ENCODE measurements at regions not wholly inside any gene's neighbourhood (a gene's known extent, or its start where the extent isn't known, plus 50 kb on each side); places are given as distances from the start of the nearest gene placed in this dataset.
A peak's percentile ranks its signal among the peaks of the same experiment; 100 is the strongest.

- no peak for ATAC-seq
- Mint-ChIP-seq H3K9me3 (no peaks in the 10 kb centered on the region), H3K27me3 (peaks cover 4 to 26% (median 16%) of the 10 kb centered on the region in 5 donors), H3K36me3 (no peaks in the 10 kb centered on the region), H3K4me3 (no peak overlapping the region), H3K4me1 (no peaks in the 10 kb centered on the region), H3K27ac (no peak overlapping the region)
- POLR2A ChIA-PET: no interaction called here
- no peak for DNase-seq
These were observed 167.3 kb upstream of the AKIRIN2 start for GRCh38 chr6:87869064-87869905.

- H3K4me1 Mint-ChIP-seq: no peaks in the 10 kb centered on the region
- H3K27ac Mint-ChIP-seq: no peak overlapping the region
- peaks cover 0 to 10% (median 0%) of the 10 kb centered on the region in 3 donors for H3K36me3 Mint-ChIP-seq
- POLR2A ChIA-PET: no interaction called here
- no peak for ATAC-seq
- H3K27me3 Mint-ChIP-seq: peaks cover 0 to 11% (median 1%) of the 10 kb centered on the region in 5 donors
- peaks cover 0 to 7% (median 1%) of the 10 kb centered on the region in 9 donors for H3K9me3 Mint-ChIP-seq
- DNase-seq: no peak
- H3K4me3 Mint-ChIP-seq: no peak overlapping the region
These were observed 158.9 kb upstream of the AKIRIN2 start for GRCh38 chr6:87860902-87861301.

GRCh38 chr6:87858440-87858839 lies 156.4 kb upstream of the AKIRIN2 start:
- H3K9me3 Mint-ChIP-seq: peaks cover 0 to 7% (median 1%) of the 10 kb centered on the region in 9 donors
- no peaks in the 10 kb centered on the region for H3K4me1 Mint-ChIP-seq
- H3K27ac Mint-ChIP-seq: no peak overlapping the region
- H3K4me3 Mint-ChIP-seq: no peak overlapping the region
- peaks cover 0 to 4% (median 1%) of the 10 kb centered on the region in 5 donors for H3K27me3 Mint-ChIP-seq
- ATAC-seq (no peak), DNase-seq (no peak)
- POLR2A ChIA-PET: no interaction called here
- peaks cover 0 to 10% (median 0%) of the 10 kb centered on the region in 3 donors for H3K36me3 Mint-ChIP-seq

- Mint-ChIP-seq H3K4me3 (no peak overlapping the region), H3K27me3 (peaks cover 0 to 7% (median 2%) of the 10 kb centered on the region in 5 donors), H3K9me3 (no peaks in the 10 kb centered on the region), H3K4me1 (no peaks in the 10 kb centered on the region), H3K27ac (no peak overlapping the region), H3K36me3 (no peaks in the 10 kb centered on the region)
- no peak for ATAC-seq
- DNase-seq: no peak
- POLR2A ChIA-PET: no interaction called here
These were observed 149.8 kb upstream of the AKIRIN2 start for GRCh38 chr6:87851674-87852299.

- H3K27me3 Mint-ChIP-seq: peaks cover 0 to 14% (median 10%) of the 10 kb centered on the region in 5 donors
- POLR2A ChIA-PET: no interaction called here
These were observed 146.6 kb upstream of the AKIRIN2 start for GRCh38 chr6:87848616-87849015.

GRCh38 chr6:87847830-87848210 lies 145.8 kb upstream of the AKIRIN2 start:
- DNase-seq (no peak), ATAC-seq (no peak)
- Mint-ChIP-seq H3K36me3 (no peaks in the 10 kb centered on the region), H3K4me1 (no peaks in the 10 kb centered on the region), H3K9me3 (no peaks in the 10 kb centered on the region), H3K27ac (no peak overlapping the region), H3K4me3 (no peak overlapping the region), H3K27me3 (peaks cover 0 to 16% (median 10%) of the 10 kb centered on the region in 5 donors)
- POLR2A ChIA-PET: no interaction called here

More at GRCh38 chr6:87848616-87849015, 146.6 kb upstream of the AKIRIN2 start:
- Mint-ChIP-seq H3K36me3 (no peaks in the 10 kb centered on the region), H3K27ac (no peak overlapping the region), H3K9me3 (no peaks in the 10 kb centered on the region), H3K4me1 (no peaks in the 10 kb centered on the region), H3K4me3 (no peak overlapping the region)
- ATAC-seq (no peak), DNase-seq (no peak)

- Mint-ChIP-seq H3K9me3 (no peaks in the 10 kb centered on the region), H3K27me3 (peaks cover 0 to 16% (median 10%) of the 10 kb centered on the region in 5 donors), H3K27ac (no peak overlapping the region), H3K4me3 (no peak overlapping the region), H3K4me1 (no peaks in the 10 kb centered on the region), H3K36me3 (no peaks in the 10 kb centered on the region)
- no peak for DNase-seq
- POLR2A ChIA-PET: no interaction called here
- ATAC-seq: no peak
These were observed 145.2 kb upstream of the AKIRIN2 start for GRCh38 chr6:87847135-87847829.

- H3K36me3 Mint-ChIP-seq: no peaks in the 10 kb centered on the region
- no peaks in the 10 kb centered on the region for H3K9me3 Mint-ChIP-seq
- DNase-seq: no peak
- no peaks in the 10 kb centered on the region for H3K4me1 Mint-ChIP-seq
- H3K27me3 Mint-ChIP-seq: peaks cover 0 to 19% (median 11%) of the 10 kb centered on the region in 5 donors
- no peak for ATAC-seq
- H3K27ac Mint-ChIP-seq: no peak overlapping the region
- POLR2A ChIA-PET: no interaction called here
- no peak overlapping the region for H3K4me3 Mint-ChIP-seq
These were observed 144.4 kb upstream of the AKIRIN2 start for GRCh38 chr6:87846434-87846833.

- ATAC-seq: no peak
- Mint-ChIP-seq H3K27ac (no peak overlapping the region), H3K9me3 (peaks cover 0 to 9% (median 0%) of the 10 kb centered on the region in 9 donors), H3K4me1 (no peaks in the 10 kb centered on the region), H3K27me3 (peaks cover 0 to 14% (median 11%) of the 10 kb centered on the region in 5 donors), H3K4me3 (no peak overlapping the region), H3K36me3 (no peaks in the 10 kb centered on the region)
- POLR2A ChIA-PET: no interaction called here
- no peak for DNase-seq
These were observed 138.3 kb upstream of the AKIRIN2 start for GRCh38 chr6:87840324-87840723.

GRCh38 chr6:87837876-87838275 lies 135.8 kb upstream of the AKIRIN2 start:
- ATAC-seq: no peak
- H3K9me3 Mint-ChIP-seq: peaks cover 0 to 9% (median 0%) of the 10 kb centered on the region in 9 donors
- POLR2A ChIA-PET: no interaction called here

GRCh38 chr6:87837444-87837843 lies 135.4 kb upstream of the AKIRIN2 start:
- POLR2A ChIA-PET: no interaction called here

More at GRCh38 chr6:87837876-87838275, 135.8 kb upstream of the AKIRIN2 start:
- no peaks in the 10 kb centered on the region for H3K36me3 Mint-ChIP-seq
- no peaks in the 10 kb centered on the region for H3K4me1 Mint-ChIP-seq
- no peak for DNase-seq
- H3K4me3 Mint-ChIP-seq: no peak overlapping the region
- no peak overlapping the region for H3K27ac Mint-ChIP-seq
- peaks cover 0 to 9% (median 6%) of the 10 kb centered on the region in 5 donors for H3K27me3 Mint-ChIP-seq

GRCh38 chr6:87832025-87832825 lies 130.2 kb upstream of the AKIRIN2 start:
- Mint-ChIP-seq H3K27ac (peak overlapping the region; percentile 7 to 98 (median 92)), H3K4me3 (peak overlapping the region; percentile 79 to 96 (median 90)), H3K4me1 (peaks cover 0 to 12% (median 5%) of the 10 kb centered on the region in 4 donors), H3K27me3 (peaks cover 0 to 4% (median 1%) of the 10 kb centered on the region in 5 donors), H3K36me3 (no peaks in the 10 kb centered on the region), H3K9me3 (peaks cover 0 to under 1% (median 0%) of the 10 kb centered on the region in 9 donors)
- POLR2A ChIA-PET: no interaction called here
- DNase-seq: peak in 3 of 10 donors; percentile 27 to 40 (median 28)
- peak; percentile 65 to 70 for ATAC-seq

More at GRCh38 chr6:87837444-87837843, 135.4 kb upstream of the AKIRIN2 start:
- ATAC-seq: no peak
- Mint-ChIP-seq H3K36me3 (no peaks in the 10 kb centered on the region), H3K27me3 (peaks cover 0 to 9% (median 6%) of the 10 kb centered on the region in 5 donors), H3K27ac (no peak overlapping the region), H3K4me1 (peaks cover 0 to 3% (median under 1%) of the 10 kb centered on the region in 4 donors), H3K9me3 (peaks cover 0 to 9% (median 0%) of the 10 kb centered on the region in 9 donors), H3K4me3 (no peak overlapping the region)
- no peak for DNase-seq

Data from naive thymus-derived CD8-positive, alpha-beta T cell (primary cell).